H1 (cell line): ENCODE measurements at regions not wholly inside any gene's neighbourhood (a gene's known extent, or its start where the extent isn't known, plus 50 kb on each side); places are given as distances from the start of the nearest gene placed in this dataset.

ENCODE experiments used
- CTCF ChIA-PET: fragments of 300-600 bp; sonication (Branson Sonifier 250); formaldehyde crosslinking; loops from one replicate; lab custom pipeline; 2021; ENCODE audit not compliant: partially characterized antibody; lab: Charles Lee
- POLR2A ChIA-PET: fragments of 300-600 bp; sonication (Branson Sonifier 250); formaldehyde crosslinking; loops from one replicate; lab custom pipeline; 2021; ENCODE audit warnings: inconsistent platforms; ENCODE audit not compliant: partially characterized antibody; lab: Charles Lee
- DNase-seq, 2 experiments: peaks; one replicate each; pipeline versions ENCODE4 v3.0.0 to v3.0.0-alpha.2; 2010 to 2022; ENCODE audit warnings: low spot score in 2 of 2, low read depth in 1 of 2, mixed read lengths in 1 of 2
- FAIRE-seq: peaks from 2 replicates; lab custom pipeline; 2011; peaks lifted over from hg19 to GRCh38; lab: Jason Lieb, UNC
- H2AFZ ChIP-seq: 2 replicates; pipeline ENCODE4 v1.8.1; 2012; ENCODE audit warnings: low read length, inconsistent platforms
- H2AK5ac ChIP-seq: 2 replicates; pipeline ENCODE4 v1.6.1; 2013; ENCODE audit warnings: low read depth, low read length
- H2BK120ac ChIP-seq: replicated peaks from 2 replicates; pipeline ENCODE3; 2013; ENCODE audit warnings: low read depth, low read length, inconsistent platforms
- H2BK12ac ChIP-seq: 2 replicates; pipeline ENCODE4 v1.6.1; 2013; ENCODE audit warnings: low read depth, low read length
- H2BK15ac ChIP-seq: 2 replicates; pipeline ENCODE4 v1.6.1; 2013; ENCODE audit warnings: low read length
- H2BK20ac ChIP-seq: 2 replicates; pipeline ENCODE4 v1.6.1; 2013; ENCODE audit warnings: low read length
- H2BK5ac ChIP-seq: 2 replicates; pipeline ENCODE4 v1.6.1; 2013; ENCODE audit warnings: low read depth, low read length
- H3K14ac ChIP-seq: 2 replicates; pipeline ENCODE4 v1.6.1; 2013; ENCODE audit warnings: inconsistent platforms; ENCODE audit not compliant: insufficient read length
- H3K18ac ChIP-seq: 2 replicates; pipeline ENCODE4 v1.6.1; 2013; ENCODE audit warnings: low read length; ENCODE audit errors: extremely low read depth
- H3K23ac ChIP-seq: 2 replicates; pipeline ENCODE4 v1.6.1; 2013; ENCODE audit warnings: inconsistent platforms; ENCODE audit not compliant: insufficient read length
- H3K23me2 ChIP-seq: 2 replicates; pipeline ENCODE4 v1.6.1; 2013; ENCODE audit warnings: low read depth, low read length
- H3K27ac ChIP-seq: 2 replicates; pipeline ENCODE4 v1.6.1; 2011; ENCODE audit warnings: low read depth, low read length, inconsistent platforms
- H3K27me3 ChIP-seq, 4 experiments: replicated peaks in 1 of 4; 1 replicate in 1 of 4; 2 replicates in 3 of 4; pipeline versions ENCODE4 v1.6.1 to v1.8.1; 2011 to 2013; ENCODE audit warnings: low read length in 3 of 4, mild to moderate bottlenecking in 3 of 4, inconsistent platforms in 2 of 4, mixed read lengths in 2 of 4, moderate library complexity in 1 of 4; ENCODE audit not compliant: control insufficient read depth in 3 of 4, insufficient read depth in 3 of 4; ENCODE audit errors: extremely low read depth in 1 of 4
- H3K36me3 ChIP-seq, 4 experiments: 2 replicates each; pipeline versions ENCODE4 v1.6.1 to v1.8.1; 2011 to 2013; ENCODE audit warnings: mild to moderate bottlenecking in 4 of 4, low read length in 3 of 4, moderate library complexity in 2 of 4, control low read depth in 1 of 4, inconsistent platforms in 1 of 4; ENCODE audit not compliant: insufficient read depth in 4 of 4, control insufficient read depth in 2 of 4
- H3K4ac ChIP-seq: replicated peaks from 2 replicates; pipeline ENCODE3; 2013; ENCODE audit warnings: low read length, low read depth, mixed read lengths, inconsistent platforms; ENCODE audit not compliant: insufficient read length
- H3K4me1 ChIP-seq, 4 experiments: replicated peaks in 1 of 4; 1 replicate in 1 of 4; 2 replicates in 3 of 4; pipeline versions ENCODE4 v1.6.1 to v1.8.1; 2011 to 2013; ENCODE audit warnings: low read length in 3 of 4, inconsistent platforms in 2 of 4, mixed read lengths in 1 of 4; ENCODE audit not compliant: insufficient read depth in 4 of 4, control insufficient read depth in 3 of 4
- H3K4me2 ChIP-seq, 2 experiments: 2 replicates each; pipeline versions ENCODE4 v1.6.1 to v1.8.1; 2011 to 2013; ENCODE audit warnings: low read depth in 2 of 2, low read length in 2 of 2, control low read depth in 1 of 2, inconsistent platforms in 1 of 2, mild to moderate bottlenecking in 1 of 2; ENCODE audit not compliant: insufficient read depth in 1 of 2
- H3K4me3 ChIP-seq, 4 experiments: fragments of 200-600, 300-600 bp in 1 of 4; sonication (generic), shearing (Covaris generic), sonication (Bioruptor Twin) in 1 of 4; 2 replicates each; pipeline versions ENCODE4 v1.5.1 to v1.8.1; 2011 to 2016; ENCODE audit warnings: low read length in 4 of 4, low read depth in 3 of 4, control low read depth in 2 of 4, inconsistent platforms in 2 of 4, mild to moderate bottlenecking in 2 of 4, mixed read lengths in 1 of 4, moderate library complexity in 1 of 4; ENCODE audit not compliant: insufficient read depth in 2 of 4; ENCODE audit errors: extremely low read depth in 1 of 4
- H3K56ac ChIP-seq: replicated peaks from 2 replicates; pipeline ENCODE3; 2013; ENCODE audit warnings: low read depth, mild to moderate bottlenecking, mixed read lengths, low read length, inconsistent platforms; ENCODE audit not compliant: insufficient read length
- H3K79me1 ChIP-seq: 2 replicates; pipeline ENCODE4 v1.6.1; 2013; ENCODE audit warnings: low read depth, low read length, control low read depth
- H3K79me2 ChIP-seq, 2 experiments: 2 replicates each; pipeline versions ENCODE4 v1.6.1 to v1.8.1; 2012 to 2013; ENCODE audit warnings: low read length in 2 of 2, mild to moderate bottlenecking in 2 of 2, inconsistent platforms in 1 of 2; ENCODE audit not compliant: insufficient read depth in 2 of 2, control insufficient read depth in 1 of 2
- H3K9ac ChIP-seq, 4 experiments: replicated peaks in 1 of 4; 1 replicate in 1 of 4; 2 replicates in 3 of 4; pipeline versions ENCODE4 v1.6.1 to v1.8.1; 2011 to 2013; ENCODE audit warnings: low read depth in 3 of 4, low read length in 3 of 4, control low read depth in 2 of 4, mild to moderate bottlenecking in 2 of 4, moderate library complexity in 2 of 4, inconsistent platforms in 1 of 4; ENCODE audit errors: extremely low read depth in 1 of 4
- H3K9me3 ChIP-seq, 2 experiments: 2 replicates each; pipeline versions ENCODE4 v1.6.1 to v1.8.1; 2012 to 2013; ENCODE audit warnings: mild to moderate bottlenecking in 2 of 2, moderate library complexity in 2 of 2, control low read depth in 1 of 2, inconsistent platforms in 1 of 2, low read depth in 1 of 2, low read length in 1 of 2, mixed read lengths in 1 of 2; ENCODE audit not compliant: insufficient read depth in 2 of 2
- H4K20me1 ChIP-seq, 2 experiments: replicated peaks in 1 of 2; 2 replicates each; pipeline versions ENCODE3 to v1.8.1; 2011 to 2013; ENCODE audit warnings: inconsistent platforms in 2 of 2, low read length in 2 of 2, mild to moderate bottlenecking in 1 of 2; ENCODE audit not compliant: insufficient read depth in 2 of 2, control insufficient read depth in 1 of 2
- H4K5ac ChIP-seq: 2 replicates; pipeline ENCODE4 v1.6.1; 2013; ENCODE audit warnings: low read length, low read depth, mixed read lengths, inconsistent platforms; ENCODE audit not compliant: insufficient read length
- H4K8ac ChIP-seq: 2 replicates; pipeline ENCODE4 v1.8.0; 2013; ENCODE audit warnings: mild to moderate bottlenecking, moderate library complexity, low read length, inconsistent platforms; ENCODE audit not compliant: insufficient read depth; ENCODE audit errors: extremely low read depth
- H4K91ac ChIP-seq: replicated peaks from 2 replicates; pipeline ENCODE3; 2013; ENCODE audit warnings: low read length, mixed read lengths, inconsistent platforms; ENCODE audit not compliant: insufficient read length
- BCL11A ChIP-seq, 2 experiments: IDR thresholded peaks; one replicate each; pipeline ENCODE4 v1.6.1; 2011; ENCODE audit warnings: low read depth in 2 of 2, low read length in 2 of 2, mild to moderate bottlenecking in 2 of 2
- EGR1 ChIP-seq: IDR thresholded peaks from 2 replicates; pipeline ENCODE4 v1.6.1; 2011; ENCODE audit warnings: low read depth, low read length, borderline replicate concordance
- FOSL1 ChIP-seq: IDR thresholded peaks from 2 replicates; pipeline ENCODE4 v1.6.1; 2011; ENCODE audit warnings: mild to moderate bottlenecking, low read depth, low read length, moderate library complexity; ENCODE audit not compliant: insufficient read depth
- GTF2F1 ChIP-seq: IDR thresholded peaks from 2 replicates; pipeline ENCODE4 v1.6.1; 2012; ENCODE audit warnings: low read depth, low read length, improper control_type of control experiment, borderline replicate concordance
- JUND ChIP-seq: IDR thresholded peaks from 2 replicates; pipeline ENCODE4 v1.6.1; 2011; ENCODE audit warnings: mild to moderate bottlenecking, improper control_type of control experiment, low read length
- KDM1A ChIP-seq: fragments of 200-600, 300-600 bp; sonication (generic); IDR thresholded peaks from 2 replicates; pipeline ENCODE4 v1.7.1; 2016; ENCODE audit warnings: mild to moderate bottlenecking, low read length, borderline replicate concordance
- KDM4A ChIP-seq: IDR thresholded peaks from one replicate; pipeline ENCODE4 v1.7.1; 2012; ENCODE audit warnings: low read depth, mild to moderate bottlenecking, moderate library complexity, low read length, inconsistent platforms; ENCODE audit not compliant: severe bottlenecking
- NANOG ChIP-seq: IDR thresholded peaks from 2 replicates; pipeline ENCODE4 v1.6.1; 2011; ENCODE audit warnings: low read length, low read depth, mild to moderate bottlenecking, inconsistent platforms; ENCODE audit not compliant: insufficient read depth, poor library complexity, severe bottlenecking
- RAD21 ChIP-seq, 2 experiments: IDR thresholded peaks in 1 of 2; conservative IDR thresholded peaks in 1 of 2; 2 replicates each; pipeline ENCODE4 v1.6.1; 2011; ENCODE audit warnings: low read depth in 2 of 2, low read length in 2 of 2, improper control_type of control experiment in 1 of 2, inconsistent platforms in 1 of 2, mild to moderate bottlenecking in 1 of 2, moderate library complexity in 1 of 2
- RBBP5 ChIP-seq: IDR thresholded peaks from 2 replicates; pipeline ENCODE4 v1.7.1; 2012; ENCODE audit warnings: low read depth, mild to moderate bottlenecking, inconsistent platforms, low read length, moderate library complexity, borderline replicate concordance
- RXRA ChIP-seq: IDR thresholded peaks from 2 replicates; pipeline ENCODE4 v1.6.1; 2011; ENCODE audit warnings: low read depth, mild to moderate bottlenecking, low read length, moderate library complexity; ENCODE audit not compliant: insufficient read depth
- SIN3A ChIP-seq, 2 experiments: IDR thresholded peaks in 1 of 2; conservative IDR thresholded peaks in 1 of 2; 2 replicates each; pipeline ENCODE4 v1.6.1; 2011 to 2012; ENCODE audit warnings: low read length in 2 of 2, improper control_type of control experiment in 1 of 2, low read depth in 1 of 2, mild to moderate bottlenecking in 1 of 2
- SIX5 ChIP-seq: IDR thresholded peaks from 2 replicates; pipeline ENCODE4 v1.6.1; 2011; ENCODE audit warnings: mild to moderate bottlenecking, low read depth, low read length
- TEAD4 ChIP-seq: IDR thresholded peaks from 2 replicates; pipeline ENCODE4 v1.6.1; 2012; ENCODE audit warnings: low read depth, low read length, inconsistent platforms, mixed read lengths
- WGBS, 2 experiments: shearing (Covaris generic) in 1 of 2; methylation state at CpG; one replicate each; pipeline versions ENCODE4 v1.1.6 to v1.1.7; 2013 to 2015; ENCODE audit warnings: low lambda C conversion rate in 2 of 2, mixed read lengths in 2 of 2, inconsistent platforms in 1 of 2, low coverage in 1 of 2, missing lambda C conversion rate in 1 of 2; ENCODE audit not compliant: insufficient replicate concordance in 2 of 2, insufficient coverage in 1 of 2, insufficient read length in 1 of 2; ENCODE audit errors: extremely low coverage in 1 of 2, missing lambda C conversion rate in 1 of 2; 5-methylcytosine and 5-hydroxymethylcytosine counted together
- TF ChIP-seq, protein P1 (sequence below): IDR thresholded peaks from 2 replicates; pipeline ENCODE4 v1.6.1; 2012; ENCODE audit warnings: inconsistent platforms

DNA sequence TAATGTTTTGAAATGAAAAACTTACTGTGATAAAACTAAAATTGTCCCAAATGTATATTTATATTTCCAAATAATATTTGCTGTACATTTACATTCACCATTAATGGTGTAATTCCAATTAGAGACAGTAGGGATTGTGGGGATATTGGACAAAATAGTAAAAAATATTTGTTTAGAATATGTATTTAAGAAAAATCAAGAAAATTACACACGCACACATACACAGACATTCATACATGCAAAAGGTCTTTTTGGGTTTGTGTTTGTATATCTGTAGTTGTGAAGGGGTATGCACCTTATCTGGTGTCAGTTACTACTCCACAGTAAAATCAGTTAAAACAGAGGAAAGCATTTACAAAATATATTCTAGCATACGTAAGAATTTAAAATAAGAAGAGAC lies 435.9 kb upstream of the ZNF804A start:
- Histone ChIP-seq H3K4me2 (no peak overlapping the region), H2BK20ac (no peak overlapping the region), H3K4ac (no peak overlapping the region), H4K91ac (no peak overlapping the region), H3K36me3 (no peaks in the 10 kb centered on the region), H2BK5ac (no peak overlapping the region), H4K5ac (no peak overlapping the region), H2BK15ac (no peak overlapping the region), H3K79me2 (no peaks in the 10 kb centered on the region), H3K4me3 (no peak overlapping the region), H2BK12ac (no peak overlapping the region), H3K27me3 (no peaks in the 10 kb centered on the region), H4K8ac (no peak overlapping the region), H2AFZ (no peak overlapping the region), H3K23ac (no peak overlapping the region), H2BK120ac (no peak overlapping the region), H3K27ac (no peak overlapping the region), H2AK5ac (no peak overlapping the region), H3K18ac (no peak overlapping the region), H3K9me3 (no peaks in the 10 kb centered on the region), H3K79me1 (no peaks in the 10 kb centered on the region), H4K20me1 (no peaks in the 10 kb centered on the region), H3K14ac (no peak overlapping the region), H3K56ac (no peak overlapping the region), H3K23me2 (no peaks in the 10 kb centered on the region), H3K9ac (no peak overlapping the region), H3K4me1 (no peaks in the 10 kb centered on the region)
- CTCF ChIA-PET = no interaction called here
- WGBS, 2 experiments = 91% methylated on average over 2 of the region's 2 CpGs; no CpG with 5 or more reads in 1 of the 2 experiments
- FAIRE-seq (no peak), DNase-seq (no peak)
- POLR2A ChIA-PET = no interaction called here
- no peak for TF ChIP-seq BCL11A (IDR thresholded peaks at IDR 0.05; ENCODE audit: low read depth in 2 of 2, low read length in 2 of 2)
- TF ChIP-seq NANOG = no peak
- no peak for TF ChIP-seq FOSL1
- no peak for TF ChIP-seq JUND
- no peak for TF ChIP-seq EGR1
- no peak for TF ChIP-seq RBBP5
- TF ChIP-seq GTF2F1 = no peak
- no peak for TF ChIP-seq SIN3A (conservative IDR thresholded peaks at IDR 0.05 in 1 of 2, IDR thresholded peaks at IDR 0.05 in 1 of 2; ENCODE audit: low read depth in 1 of 2, low read length in 2 of 2)
- no peak for TF ChIP-seq RAD21 (IDR thresholded peaks at IDR 0.05 in 1 of 2, conservative IDR thresholded peaks at IDR 0.05 in 1 of 2; ENCODE audit: low read depth in 2 of 2, low read length in 2 of 2)
- TF ChIP-seq TEAD4 = no peak
- no peak for TF ChIP-seq KDM4A
- TF ChIP-seq, protein P1, sequence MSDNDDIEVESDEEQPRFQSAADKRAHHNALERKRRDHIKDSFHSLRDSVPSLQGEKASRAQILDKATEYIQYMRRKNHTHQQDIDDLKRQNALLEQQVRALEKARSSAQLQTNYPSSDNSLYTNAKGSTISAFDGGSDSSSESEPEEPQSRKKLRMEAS = no peak
- TF ChIP-seq KDM1A = no peak
- TF ChIP-seq SIX5 = no peak
- no peak for TF ChIP-seq RXRA
